Keratinocyte (primary cell): ENCODE measurements at regions not wholly inside any gene's neighbourhood (a gene's known extent, or its start where the extent isn't known, plus 50 kb on each side); places are given as distances from the start of the nearest gene placed in this dataset.

Experiments used
- DNase-seq: peaks from one replicate; pipeline ENCODE4 v3.0.0-alpha.2; 2011; ENCODE audit warnings: low read depth, missing footprints, low spot score
- FAIRE-seq: peaks from 2 replicates; lab custom pipeline; 2011; peaks lifted over from hg19 to GRCh38; lab: Jason Lieb, UNC
- H2AFZ ChIP-seq: 2 replicates; pipeline ENCODE4 v1.6.0; 2012; ENCODE audit warnings: low read length, control low read depth, inconsistent platforms; ENCODE audit not compliant: control insufficient read depth
- H3K27ac ChIP-seq: 2 replicates; pipeline ENCODE4 v1.5.1; 2011; ENCODE audit warnings: low read length; ENCODE audit not compliant: control insufficient read depth, insufficient read depth
- H3K27me3 ChIP-seq: 3 replicates; pipeline ENCODE4 v1.6.0; 2011; ENCODE audit warnings: low read length; ENCODE audit not compliant: control insufficient read depth, insufficient read depth; ENCODE audit errors: extremely low read depth
- H3K36me3 ChIP-seq, 2 experiments: 2 replicates in 1 of 2; 3 replicates in 1 of 2; pipeline ENCODE4 v1.5.1; 2011; ENCODE audit warnings: low read length in 2 of 2, mild to moderate bottlenecking in 1 of 2; ENCODE audit not compliant: control insufficient read depth in 2 of 2, insufficient read depth in 2 of 2; ENCODE audit errors: extremely low read depth in 1 of 2
- H3K4me1 ChIP-seq: 3 replicates; pipeline ENCODE4 v1.5.1; 2011; ENCODE audit warnings: low read length; ENCODE audit not compliant: control insufficient read depth, insufficient read depth; ENCODE audit errors: extremely low read depth
- H3K4me2 ChIP-seq: 3 replicates; pipeline ENCODE4 v1.6.0; 2011; ENCODE audit warnings: low read depth, low read length; ENCODE audit not compliant: control insufficient read depth, insufficient read depth; ENCODE audit errors: extremely low read depth
- H3K4me3 ChIP-seq, 3 experiments: fragments of 200-600 bp in 1 of 3; sonication (generic) in 1 of 3; 2 replicates in 2 of 3; 3 replicates in 1 of 3; pipeline ENCODE4 v1.5.1; 2011 to 2016; ENCODE audit warnings: low read length in 3 of 3, mild to moderate bottlenecking in 3 of 3, control low read depth in 2 of 3, inconsistent platforms in 1 of 3, low read depth in 1 of 3, mixed read lengths in 1 of 3, mixed run types in 1 of 3, moderate library complexity in 1 of 3; ENCODE audit not compliant: control insufficient read depth in 2 of 3, insufficient read depth in 2 of 3; ENCODE audit errors: extremely low read depth in 1 of 3
- H3K79me2 ChIP-seq: 2 replicates; pipeline ENCODE4 v1.6.0; 2012; ENCODE audit warnings: low read length; ENCODE audit not compliant: control insufficient read depth, insufficient read depth
- H3K9ac ChIP-seq: 3 replicates; pipeline ENCODE4 v1.6.0; 2011; ENCODE audit warnings: low read length; ENCODE audit not compliant: control insufficient read depth, insufficient read depth; ENCODE audit errors: extremely low read depth
- H3K9me1 ChIP-seq: 3 replicates; pipeline ENCODE4 v1.6.0; 2011; ENCODE audit warnings: low read length; ENCODE audit not compliant: control insufficient read depth, insufficient read depth; ENCODE audit errors: extremely low read depth
- H3K9me3 ChIP-seq: 2 replicates; pipeline ENCODE4 v1.5.1; 2012; ENCODE audit warnings: low read depth, low read length; ENCODE audit not compliant: control insufficient read depth
- H4K20me1 ChIP-seq: 3 replicates; pipeline ENCODE4 v1.6.0; 2011; ENCODE audit warnings: low read length; ENCODE audit not compliant: control insufficient read depth, insufficient read depth; ENCODE audit errors: extremely low read depth
- CTCF ChIP-seq, 3 experiments: IDR thresholded peaks in 1 of 3; conservative IDR thresholded peaks in 1 of 3; optimal IDR thresholded peaks in 1 of 3; 2 replicates in 2 of 3; 3 replicates in 1 of 3; pipeline versions ENCODE3 to v1.5.1; 2011; ENCODE audit warnings: low read length in 3 of 3, mild to moderate bottlenecking in 3 of 3, moderate library complexity in 2 of 3, control low read depth in 1 of 3, inconsistent platforms in 1 of 3; ENCODE audit not compliant: insufficient read depth in 2 of 3; ENCODE audit errors: extremely low read depth in 1 of 3
- EZH2 ChIP-seq: IDR thresholded peaks from one replicate; pipeline ENCODE4 v1.6.1; 2012; ENCODE audit warnings: inconsistent platforms, mild to moderate bottlenecking, low read length, moderate library complexity
- dilution Hi-C: fragments of 300-500 bp; cut with MboI; formaldehyde crosslinking; loops from one replicate; pipeline ENCODE4 v1.7.0; 2020; ENCODE audit warnings: low sequenced_read_pairs; ENCODE audit not compliant: extremely low pct_ligation_motif_present

DNA sequence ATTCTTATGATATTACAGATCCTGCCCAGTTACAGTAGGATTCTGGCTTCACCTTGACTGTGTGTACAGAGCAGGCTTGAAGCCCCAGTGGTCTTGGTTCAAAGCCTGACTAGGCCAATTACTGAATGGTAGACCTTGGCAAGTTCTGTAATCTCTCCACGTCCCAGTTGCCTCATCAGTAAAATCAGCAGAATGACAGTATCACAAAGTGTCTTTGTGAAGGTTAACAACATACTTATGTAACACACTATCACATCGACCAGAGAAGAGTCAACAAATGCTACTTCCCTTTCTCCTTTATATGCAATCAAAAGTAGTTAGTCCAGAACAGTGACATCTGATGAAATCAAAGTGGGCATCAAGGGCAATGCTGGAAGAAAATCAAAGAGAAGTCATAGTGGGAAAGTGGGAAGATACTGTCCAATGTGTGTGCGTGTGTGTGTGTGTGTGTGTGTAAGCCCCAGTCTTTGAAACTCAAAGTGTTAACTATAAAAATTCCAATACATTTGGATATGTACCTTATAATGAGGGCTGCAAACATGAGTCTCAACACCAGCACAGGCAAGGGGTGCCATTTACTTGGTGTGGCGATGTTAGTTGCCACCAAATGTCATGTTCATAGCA, 93.5 kb upstream of the EGFLAM start:
- H3K9me3 ChIP-seq, result no peaks in the 10 kb centered on the region
- H3K4me1 ChIP-seq, result no peaks in the 10 kb centered on the region
- no peaks in the 10 kb centered on the region for H3K36me3 ChIP-seq
- no peaks in the 10 kb centered on the region for H3K79me2 ChIP-seq
- H2AFZ ChIP-seq, result no peak overlapping the region
- no peak for DNase-seq
- H4K20me1 ChIP-seq, result no peaks in the 10 kb centered on the region
- TF ChIP-seq EZH2, result no peak
- TF ChIP-seq CTCF (optimal IDR thresholded peaks at IDR 0.05 in 1 of 3, IDR thresholded peaks at IDR 0.05 in 1 of 3, conservative IDR thresholded peaks at IDR 0.05 in 1 of 3; ENCODE audit: extremely low read depth in 1 of 3, insufficient read depth in 2 of 3, low read length in 3 of 3), result no peak
- H3K4me2 ChIP-seq, result no peak overlapping the region
- dilution Hi-C loops, result no loop called here
- peaks cover 6% of the 10 kb centered on the region for H3K27me3 ChIP-seq
- FAIRE-seq, result no peak
- H3K9me1 ChIP-seq, result no peaks in the 10 kb centered on the region
- H3K4me3 ChIP-seq, result no peak overlapping the region
- H3K27ac ChIP-seq, result no peak overlapping the region
- H3K9ac ChIP-seq, result no peak overlapping the region

- Histone ChIP-seq H3K4me2 (no peak overlapping the region), H3K27me3 (peaks cover 6% of the 10 kb centered on the region), H3K36me3 (no peaks in the 10 kb centered on the region), H3K9me1 (no peaks in the 10 kb centered on the region), H3K9ac (no peak overlapping the region), H3K4me3 (no peak overlapping the region), H3K27ac (no peak overlapping the region), H3K4me1 (no peaks in the 10 kb centered on the region), H2AFZ (no peak overlapping the region), H4K20me1 (no peaks in the 10 kb centered on the region), H3K9me3 (no peaks in the 10 kb centered on the region), H3K79me2 (no peaks in the 10 kb centered on the region)
- no peak for FAIRE-seq
- DNase-seq, result no peak
- TF ChIP-seq CTCF (optimal IDR thresholded peaks at IDR 0.05 in 1 of 3, IDR thresholded peaks at IDR 0.05 in 1 of 3, conservative IDR thresholded peaks at IDR 0.05 in 1 of 3; ENCODE audit: extremely low read depth in 1 of 3, insufficient read depth in 2 of 3, low read length in 3 of 3), result no peak
- dilution Hi-C loops, result no loop called here
Observed at GRCh38 chr5:38163636-38164237, 94.6 kb upstream of the EGFLAM start.
